Esophagus muscularis mucosa (tissue), 4 donors: ENCODE measurements at regions not wholly inside any gene's neighbourhood (a gene's known extent, or its start where the extent isn't known, plus 50 kb on each side); places are given as distances from the start of the nearest gene placed in this dataset.

Experiments used
- DNase-seq: peaks from one replicate; pipeline ENCODE4 v3.0.0-alpha.2; 2017; ENCODE audit errors: extremely low spot score
- H3K27ac ChIP-seq, 4 donors: fragments of 200-600 bp; sonication (generic); replicated peaks in 1 of 4; 1 replicate in 3 of 4; 2 replicates in 1 of 4; pipeline ENCODE4 v1.5.1; 2016 to 2019; ENCODE audit warnings: mild to moderate bottlenecking in 1 of 4
- H3K27me3 ChIP-seq, 4 donors: fragments of 200-600 bp; sonication (generic); one replicate each; pipeline versions ENCODE4 v1.5.1 to v1.6.0; 2016 to 2019
- H3K36me3 ChIP-seq, 4 donors: fragments of 200-600 bp; sonication (generic); one replicate each; pipeline ENCODE4 v1.5.1; 2016 to 2019
- H3K4me1 ChIP-seq, 4 donors: fragments of 200-600 bp; sonication (generic); one replicate each; pipeline ENCODE4 v1.5.1; 2016 to 2019
- H3K4me3 ChIP-seq, 4 donors: fragments of 200-600 bp; sonication (generic); 1 replicate in 2 of 4; 2 replicates in 2 of 4; pipeline ENCODE4 v1.5.1; 2016 to 2019; ENCODE audit warnings: mild to moderate bottlenecking in 4 of 4, moderate library complexity in 1 of 4
- H3K9me3 ChIP-seq, 4 donors: fragments of 200-600 bp; sonication (generic); 1 replicate in 3 of 4; 2 replicates in 1 of 4; pipeline ENCODE4 v1.5.1; 2016 to 2019
- EP300 ChIP-seq: sonication (generic); formaldehyde crosslinking; IDR thresholded peaks from one replicate; pipeline ENCODE4 v1.6.1; 2017; ENCODE audit warnings: antibody characterized with exemption
- POLR2A ChIP-seq: fragments of 450-650 bp; IDR thresholded peaks from one replicate; pipeline ENCODE4 v1.6.1; 2017; ENCODE audit warnings: antibody characterized with exemption, moderate library complexity, mild to moderate bottlenecking, low read depth
- POLR2AphosphoS5 ChIP-seq, 2 donors: sonication (generic); formaldehyde crosslinking; IDR thresholded peaks; one replicate each; pipeline ENCODE4 v1.6.1; 2017; ENCODE audit warnings: antibody characterized with exemption in 2 of 2
- WGBS: methylation state at CpG from one replicate; pipeline ENCODE4 v1.1.5; 2018; 5-methylcytosine and 5-hydroxymethylcytosine counted together
- intact Hi-C: fragments of 100-400 bp; cut with DNase I; formaldehyde crosslinking; loops from one replicate; pipeline ENCODE4 v1.15.1; 2023
- TF ChIP-seq, protein P1 (sequence below), 3 experiments: fragments of 200-600 bp in 2 of 3; fragments of 450-650 bp in 1 of 3; sonication (generic) in 2 of 3; IDR thresholded peaks; one replicate each; pipeline ENCODE4 v1.5.1; 2017 to 2019; ENCODE audit warnings: antibody characterized with exemption in 3 of 3, mild to moderate bottlenecking in 2 of 3, moderate library complexity in 1 of 3

DNA sequence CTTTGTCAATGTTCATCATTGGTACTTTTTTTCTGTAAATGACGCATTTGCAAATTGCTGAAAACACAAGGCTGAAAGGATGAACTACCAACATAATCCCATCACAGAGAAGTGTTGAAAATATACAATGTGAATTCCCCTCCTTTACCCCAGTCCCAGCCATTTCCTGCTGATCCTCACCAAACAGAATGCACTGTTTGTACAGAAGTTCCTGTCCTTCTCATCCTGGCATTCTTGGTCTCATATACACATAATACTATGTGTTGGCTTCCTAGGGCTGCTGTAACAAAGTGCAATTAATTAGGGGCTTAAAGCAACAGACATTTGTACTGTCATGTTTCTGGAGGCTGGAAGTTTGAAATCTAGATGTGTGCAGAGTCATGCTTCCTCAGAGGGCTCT is 836.2 kb upstream of the MGAT4C start:
- no peaks in the 10 kb centered on the region for H3K4me1 ChIP-seq
- TF ChIP-seq POLR2A (no peak), EP300 (no peak), POLR2AphosphoS5 (IDR thresholded peaks at IDR 0.05) (no peak)
- no peaks in the 10 kb centered on the region for H3K9me3 ChIP-seq
- WGBS, result 89% methylated on average over 1 of the region's 1 CpG
- H3K4me3 ChIP-seq, result no peak overlapping the region
- H3K27ac ChIP-seq, result no peak overlapping the region
- no peaks in the 10 kb centered on the region for H3K27me3 ChIP-seq
- no peaks in the 10 kb centered on the region for H3K36me3 ChIP-seq
- no peak for DNase-seq
- intact Hi-C loops, result no loop called here

- TF ChIP-seq, protein P1, sequence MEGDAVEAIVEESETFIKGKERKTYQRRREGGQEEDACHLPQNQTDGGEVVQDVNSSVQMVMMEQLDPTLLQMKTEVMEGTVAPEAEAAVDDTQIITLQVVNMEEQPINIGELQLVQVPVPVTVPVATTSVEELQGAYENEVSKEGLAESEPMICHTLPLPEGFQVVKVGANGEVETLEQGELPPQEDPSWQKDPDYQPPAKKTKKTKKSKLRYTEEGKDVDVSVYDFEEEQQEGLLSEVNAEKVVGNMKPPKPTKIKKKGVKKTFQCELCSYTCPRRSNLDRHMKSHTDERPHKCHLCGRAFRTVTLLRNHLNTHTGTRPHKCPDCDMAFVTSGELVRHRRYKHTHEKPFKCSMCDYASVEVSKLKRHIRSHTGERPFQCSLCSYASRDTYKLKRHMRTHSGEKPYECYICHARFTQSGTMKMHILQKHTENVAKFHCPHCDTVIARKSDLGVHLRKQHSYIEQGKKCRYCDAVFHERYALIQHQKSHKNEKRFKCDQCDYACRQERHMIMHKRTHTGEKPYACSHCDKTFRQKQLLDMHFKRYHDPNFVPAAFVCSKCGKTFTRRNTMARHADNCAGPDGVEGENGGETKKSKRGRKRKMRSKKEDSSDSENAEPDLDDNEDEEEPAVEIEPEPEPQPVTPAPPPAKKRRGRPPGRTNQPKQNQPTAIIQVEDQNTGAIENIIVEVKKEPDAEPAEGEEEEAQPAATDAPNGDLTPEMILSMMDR (IDR thresholded peaks at IDR 0.05), result no peak
- TF ChIP-seq POLR2A, result no peak
- TF ChIP-seq EP300, result no peak
- TF ChIP-seq POLR2AphosphoS5 (IDR thresholded peaks at IDR 0.05), result no peak
- no peaks in the 10 kb centered on the region for H3K9me3 ChIP-seq
- intact Hi-C loops, result no loop called here
- no peak overlapping the region for H3K4me3 ChIP-seq
- H3K4me1 ChIP-seq, result no peaks in the 10 kb centered on the region
- H3K27me3 ChIP-seq, result no peaks in the 10 kb centered on the region
- WGBS, result 66% methylated on average over 3 of the region's 3 CpGs
- H3K36me3 ChIP-seq, result no peaks in the 10 kb centered on the region
- DNase-seq, result no peak
- no peak overlapping the region for H3K27ac ChIP-seq
These were observed 830.1 kb upstream of the MGAT4C start for GRCh38 chr12:87086118-87086891.

GRCh38 chr12:87085286-87085685 is 829.1 kb upstream of the MGAT4C start:
- no peak overlapping the region for H3K27ac ChIP-seq
- no peaks in the 10 kb centered on the region for H3K36me3 ChIP-seq
- intact Hi-C loops, result no loop called here
- TF ChIP-seq EP300 (no peak), POLR2A (no peak), POLR2AphosphoS5 (IDR thresholded peaks at IDR 0.05) (no peak)
- TF ChIP-seq, protein P1 (IDR thresholded peaks at IDR 0.05), result no peak
- no peaks in the 10 kb centered on the region for H3K9me3 ChIP-seq
- H3K4me1 ChIP-seq, result no peaks in the 10 kb centered on the region
- no peaks in the 10 kb centered on the region for H3K27me3 ChIP-seq
- no peak for DNase-seq
- H3K4me3 ChIP-seq, result no peak overlapping the region

DNA sequence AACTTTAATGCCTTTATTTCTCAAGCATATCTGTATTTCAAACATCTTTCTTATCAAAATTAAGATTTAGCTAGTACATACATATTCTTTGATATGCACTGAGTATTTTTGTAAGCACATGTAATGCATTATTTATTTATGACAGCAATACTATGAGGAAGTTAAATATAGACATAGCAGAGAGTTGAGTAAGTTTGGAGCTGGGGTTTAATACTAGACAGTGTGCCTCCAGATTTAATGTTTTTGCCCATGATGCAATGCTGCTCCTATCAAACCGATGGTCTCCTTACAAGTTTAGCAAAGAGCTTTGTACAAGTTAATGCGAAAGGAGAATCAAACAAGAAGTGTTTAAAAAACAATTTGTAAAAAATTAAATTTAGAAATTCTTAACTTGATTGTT is 826.6 kb upstream of the MGAT4C start:
- no peak for DNase-seq
- H3K4me3 ChIP-seq, result no peak overlapping the region
- TF ChIP-seq EP300 (no peak), POLR2A (no peak), POLR2AphosphoS5 (IDR thresholded peaks at IDR 0.05) (no peak)
- TF ChIP-seq, protein P1 (IDR thresholded peaks at IDR 0.05), result no peak
- H3K27me3 ChIP-seq, result no peaks in the 10 kb centered on the region
- H3K9me3 ChIP-seq, result no peaks in the 10 kb centered on the region
- WGBS, result 81% methylated on average over 2 of the region's 2 CpGs
- H3K27ac ChIP-seq, result no peak overlapping the region
- H3K36me3 ChIP-seq, result no peaks in the 10 kb centered on the region
- intact Hi-C loops, result no loop called here
- H3K4me1 ChIP-seq, result no peaks in the 10 kb centered on the region

DNA sequence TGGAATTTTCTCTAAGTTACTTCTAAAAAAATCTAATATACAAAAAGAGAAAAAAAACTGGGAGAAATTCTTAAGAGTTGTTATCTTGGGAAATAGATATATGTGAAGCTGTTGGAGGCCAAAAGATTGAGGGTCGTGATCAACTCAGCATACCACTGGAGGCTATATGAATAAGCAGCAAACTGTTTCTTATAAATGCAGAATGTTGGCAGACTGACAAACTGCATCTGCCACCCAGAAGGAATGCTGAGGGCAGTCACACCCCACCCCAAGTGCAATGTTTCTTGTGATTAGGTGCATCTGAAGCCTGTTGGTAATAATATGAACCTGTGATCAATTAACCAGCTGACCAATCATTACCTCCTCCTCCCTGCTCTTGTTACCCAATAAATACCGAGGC is 818.6 kb upstream of the MGAT4C start:
- Histone ChIP-seq H3K27ac (no peak overlapping the region), H3K27me3 (no peaks in the 10 kb centered on the region), H3K36me3 (no peaks in the 10 kb centered on the region), H3K4me3 (no peak overlapping the region), H3K4me1 (no peaks in the 10 kb centered on the region), H3K9me3 (peaks cover 0 to 13% (median 10%) of the 10 kb centered on the region in 4 donors)
- no peak for DNase-seq
- intact Hi-C loops, result no loop called here
- no peak for TF ChIP-seq POLR2A
- WGBS, result 95% methylated on average over 2 of the region's 2 CpGs

DNA sequence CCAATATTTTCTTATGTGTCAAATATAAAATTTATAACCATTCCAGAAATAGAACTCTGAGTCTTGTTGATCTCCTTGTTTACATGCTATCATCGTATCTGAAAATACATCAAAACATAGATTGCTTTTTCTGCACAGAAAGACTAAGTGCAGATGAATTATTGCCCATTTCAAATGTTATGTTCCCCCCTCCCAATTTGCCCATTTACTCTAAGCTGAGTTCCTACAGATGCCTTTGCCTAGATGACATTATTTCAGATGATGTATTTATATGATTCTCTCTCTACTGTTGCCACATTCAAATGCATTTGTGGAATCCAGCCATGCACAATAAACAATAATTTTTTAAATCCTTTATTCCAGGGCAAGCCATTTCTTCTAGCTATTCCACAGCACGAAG is 810.1 kb upstream of the MGAT4C start:
- Histone ChIP-seq H3K27me3 (no peaks in the 10 kb centered on the region), H3K4me3 (no peak overlapping the region), H3K9me3 (no peaks in the 10 kb centered on the region), H3K36me3 (no peaks in the 10 kb centered on the region), H3K27ac (no peak overlapping the region), H3K4me1 (no peaks in the 10 kb centered on the region)
- DNase-seq, result no peak
- TF ChIP-seq POLR2AphosphoS5 (IDR thresholded peaks at IDR 0.05) (no peak), EP300 (no peak), POLR2A (no peak)
- TF ChIP-seq, protein P1 (IDR thresholded peaks at IDR 0.05), result no peak
- WGBS, result 44% methylated on average over 2 of the region's 2 CpGs
- intact Hi-C loops, result no loop called here
